ENCODE measurements at regions not wholly inside any gene's neighbourhood (a gene's known extent, or its start where the extent isn't known, plus 50 kb on each side); places are given as distances from the start of the nearest gene placed in this dataset.
"Not testable (repeated sequence)": the region's sequence is repeated elsewhere in the genome, so short reads cannot be mapped to it uniquely, and the experiment has no call there.

DNA sequence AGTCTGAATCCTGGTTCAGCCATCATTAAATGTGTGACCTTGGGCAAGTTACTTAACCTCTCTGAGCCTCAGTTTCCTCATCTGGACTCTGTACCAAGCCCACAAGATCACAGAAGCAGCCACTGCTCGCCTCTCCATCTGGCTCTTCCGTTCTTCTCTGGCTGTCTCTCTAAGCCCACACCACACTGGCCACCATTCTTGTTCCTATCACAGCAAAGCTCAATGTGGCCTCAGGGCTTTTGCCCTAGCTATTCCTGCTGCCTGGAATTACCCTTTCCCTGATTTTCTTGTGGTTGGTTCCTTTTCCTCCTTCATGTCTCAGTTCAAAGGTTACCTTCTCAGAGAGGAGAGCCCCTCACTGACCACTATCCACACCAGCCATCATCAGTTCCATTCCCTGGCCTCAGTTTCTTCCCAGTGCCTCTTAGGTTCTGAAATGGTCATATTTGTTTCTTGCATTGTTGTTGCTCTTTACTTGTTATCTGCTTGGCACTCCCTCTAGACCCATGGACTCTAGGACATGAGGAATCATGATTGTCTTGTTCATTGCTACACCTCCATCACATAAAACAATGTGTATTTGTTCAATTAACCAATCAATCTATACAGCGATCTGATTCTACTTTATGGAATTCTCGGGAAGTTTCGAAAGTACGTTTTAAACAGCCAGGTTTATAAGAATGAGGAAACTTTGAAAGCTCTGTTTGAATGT is 56.5 kb upstream of the PTPN1 start:
- no peaks in the 10 kb centered on the region for H3K36me3 ChIP-seq (ENCODE audit: insufficient read depth, low read length)
- no peak overlapping the region for H3K4me3 Mint-ChIP-seq
- no peaks in the 10 kb centered on the region for H3K4me1 ChIP-seq (ENCODE audit: insufficient read depth, low read length)
- no peaks in the 10 kb centered on the region for H3K9me3 Mint-ChIP-seq
- DNase-seq, result no peak
- H3K9me3 ChIP-seq (ENCODE audit: control insufficient read depth in 1 of 2, low read length in 2 of 2), result no peaks in the 10 kb centered on the region
- ChIA-PET CTCF (ENCODE audit: partially characterized antibody) (no interaction called here), POLR2A (ENCODE audit: partially characterized antibody) (interaction anchor here (2.0 kb wide), 1 partner anchor 262 kb away, joined by 6 read pairs; the partner anchor contains the start of gene CEBPB)
- no peak overlapping the region for H3K27ac ChIP-seq (ENCODE audit: low read depth, low read length)
- no peaks in the 10 kb centered on the region for H3K27me3 ChIP-seq (ENCODE audit: insufficient read depth, low read length)
- no peak overlapping the region for H3K27ac Mint-ChIP-seq
- peaks cover 12 to 14% of the 10 kb centered on the region in 2 donors for H3K27me3 Mint-ChIP-seq
- H3K4me1 Mint-ChIP-seq, result peaks cover 3 to 14% (median 7%) of the 10 kb centered on the region in 4 donors
- no peaks in the 10 kb centered on the region for H3K36me3 Mint-ChIP-seq
- H3K4me3 ChIP-seq (ENCODE audit: low read length in 2 of 2), result no peak overlapping the region
- intact Hi-C loops (cut with micrococcal nuclease), result no loop called here

DNA sequence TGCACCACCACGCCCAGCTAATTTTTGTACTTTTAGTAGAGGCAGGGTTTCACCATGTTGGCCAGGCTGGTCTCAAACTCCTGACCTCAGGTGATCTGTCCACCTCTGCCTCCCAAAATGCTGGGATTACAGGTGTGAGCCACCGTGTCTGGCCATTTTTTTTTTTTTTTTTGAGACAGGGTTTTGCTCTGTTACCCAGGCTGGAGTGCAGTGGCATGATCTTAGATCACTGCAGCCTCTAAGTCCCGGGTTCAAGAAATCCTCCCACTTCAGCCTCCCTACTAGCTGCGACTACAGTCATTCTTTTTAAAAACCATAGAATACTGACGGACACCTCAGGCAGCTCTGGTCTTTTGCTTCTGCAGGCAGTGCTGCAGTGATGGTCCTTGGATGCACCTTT is 54.9 kb upstream of the PTPN1 start:
- H3K27me3 ChIP-seq (ENCODE audit: insufficient read depth, low read length); H3K27ac ChIP-seq (ENCODE audit: low read depth, low read length); H3K36me3 ChIP-seq (ENCODE audit: insufficient read depth, low read length); H3K9me3 ChIP-seq (ENCODE audit: control insufficient read depth in 1 of 2, low read length in 2 of 2); POLR2A ChIA-PET (ENCODE audit: partially characterized antibody); H3K4me3 ChIP-seq (ENCODE audit: low read length in 2 of 2); H3K27ac Mint-ChIP-seq; intact Hi-C loops (cut with micrococcal nuclease); H3K4me3 Mint-ChIP-seq; H3K9me3 Mint-ChIP-seq; DNase-seq; H3K4me1 ChIP-seq (ENCODE audit: insufficient read depth, low read length); H3K36me3 Mint-ChIP-seq: not testable (repeated sequence)
- Mint-ChIP-seq H3K4me1 (peaks cover 3 to 14% (median 7%) of the 10 kb centered on the region in 4 donors), H3K27me3 (peaks cover 8 to 11% of the 10 kb centered on the region in 2 donors)
- CTCF ChIA-PET (ENCODE audit: partially characterized antibody), result interaction anchor here (0.7 to 2.6 kb wide), 4 partner anchors 9 to 269 kb away, joined by 3 to 8 read pairs (median 4); no protein-coding TSS in a partner anchor

DNA sequence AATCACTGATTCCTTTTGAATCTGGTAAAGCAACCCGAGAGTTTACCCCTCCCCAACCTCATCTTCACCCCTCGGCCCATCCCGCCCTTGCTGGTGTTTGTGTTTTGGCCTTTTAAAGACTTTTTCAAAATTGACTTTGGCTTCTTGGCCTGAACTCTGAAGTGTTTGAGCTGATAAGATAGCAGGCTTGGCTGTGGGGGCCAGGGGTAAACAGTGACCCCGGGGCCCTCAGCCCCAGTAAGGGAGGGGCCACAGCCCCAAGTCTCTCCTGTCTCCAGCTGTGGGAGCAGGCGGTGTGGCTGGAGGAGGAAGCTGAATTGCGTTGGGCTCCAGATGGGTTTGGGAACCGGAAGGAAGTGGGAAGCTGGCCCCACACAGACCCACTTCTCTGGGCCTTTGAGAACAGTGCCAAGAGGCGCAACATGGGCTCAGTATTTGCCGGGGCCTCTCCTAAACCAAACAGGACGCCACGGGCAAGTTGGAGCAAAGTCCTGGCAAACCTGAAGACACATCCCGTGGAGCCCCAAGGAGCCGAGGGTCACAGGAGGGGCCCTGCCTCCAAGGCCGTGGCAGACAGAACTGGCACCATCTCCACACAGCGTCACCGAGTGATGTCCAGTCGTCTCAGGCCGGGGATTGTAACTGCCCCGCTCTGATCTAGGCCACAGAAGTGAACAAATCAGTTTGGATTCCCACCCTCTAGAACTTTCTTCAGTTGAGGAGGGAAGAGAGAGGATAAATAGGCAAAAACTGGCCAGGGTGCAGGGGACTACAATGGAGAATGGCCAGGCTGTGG is 54.3 kb upstream of the PTPN1 start:
- Mint-ChIP-seq H3K27me3 (peaks cover 8 to 12% of the 10 kb centered on the region in 2 donors), H3K4me1 (peaks cover 3 to 12% (median 6%) of the 10 kb centered on the region in 4 donors), H3K9me3 (no peaks in the 10 kb centered on the region), H3K36me3 (no peaks in the 10 kb centered on the region), H3K27ac (no peak overlapping the region), H3K4me3 (no peak overlapping the region)
- intact Hi-C loops (cut with micrococcal nuclease), result no loop called here
- POLR2A ChIA-PET (ENCODE audit: partially characterized antibody), result no interaction called here
- H3K9me3 ChIP-seq (ENCODE audit: control insufficient read depth in 1 of 2, low read length in 2 of 2), result no peaks in the 10 kb centered on the region
- H3K4me1 ChIP-seq (ENCODE audit: insufficient read depth, low read length), result no peaks in the 10 kb centered on the region
- no peaks in the 10 kb centered on the region for H3K27me3 ChIP-seq (ENCODE audit: insufficient read depth, low read length)
- H3K27ac ChIP-seq (ENCODE audit: low read depth, low read length), result no peak overlapping the region
- CTCF ChIA-PET (ENCODE audit: partially characterized antibody), result interaction anchor here (0.7 to 2.6 kb wide), 2 partner anchors 9 to 147 kb away, joined by 3 to 8 read pairs; no protein-coding TSS in a partner anchor
- DNase-seq, result no peak
- no peak overlapping the region for H3K4me3 ChIP-seq (ENCODE audit: low read length in 2 of 2)
- H3K36me3 ChIP-seq (ENCODE audit: insufficient read depth, low read length), result no peaks in the 10 kb centered on the region

DNA sequence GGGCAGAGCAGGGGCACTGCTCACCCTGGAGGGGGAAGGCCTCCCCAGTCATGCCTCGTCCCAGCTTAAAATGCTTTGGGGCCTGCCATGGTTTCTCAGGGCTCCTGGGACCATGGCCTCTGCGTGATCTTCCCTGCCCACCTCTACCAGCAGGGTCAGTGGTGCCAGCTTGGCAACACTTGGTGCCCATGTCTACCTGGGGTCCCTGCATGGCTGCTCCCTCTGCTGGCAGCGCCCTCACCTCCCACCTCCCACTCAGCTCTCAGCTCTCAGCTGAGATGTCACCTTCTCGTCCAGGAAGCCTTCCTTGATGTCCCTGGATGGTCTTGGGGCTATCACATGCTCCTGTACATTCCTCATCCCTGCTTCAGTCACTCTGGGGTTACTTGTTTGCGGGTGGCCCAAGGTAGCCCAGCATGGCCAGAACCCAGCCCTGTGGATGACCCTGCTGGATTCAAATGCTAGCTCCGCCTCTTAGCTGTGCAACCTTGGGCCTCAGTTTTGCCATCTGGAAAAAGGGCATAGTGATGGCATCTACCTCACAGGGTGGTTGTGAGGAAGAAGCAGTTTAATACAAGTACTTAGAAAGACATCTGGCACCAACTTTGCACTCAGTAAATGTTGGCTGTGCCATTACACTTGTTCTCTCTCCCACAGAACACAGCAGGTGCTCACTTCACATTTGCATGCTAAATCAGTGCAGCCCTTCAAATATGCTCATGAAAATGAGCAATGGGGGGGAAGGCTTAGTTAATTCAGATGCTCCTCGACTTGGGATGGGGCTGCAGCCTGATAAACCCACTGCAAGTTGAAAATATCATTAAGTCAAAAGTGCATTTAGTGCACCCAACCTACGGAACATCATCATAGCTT is 53.5 kb upstream of the PTPN1 start:
- intact Hi-C loops (cut with micrococcal nuclease), result no loop called here
- no peaks in the 10 kb centered on the region for H3K36me3 Mint-ChIP-seq
- Histone ChIP-seq H3K27me3 (ENCODE audit: insufficient read depth, low read length) (no peaks in the 10 kb centered on the region), H3K36me3 (ENCODE audit: insufficient read depth, low read length) (no peaks in the 10 kb centered on the region), H3K27ac (ENCODE audit: low read depth, low read length) (no peak overlapping the region), H3K9me3 (ENCODE audit: control insufficient read depth in 1 of 2, low read length in 2 of 2) (no peaks in the 10 kb centered on the region), H3K4me3 (ENCODE audit: low read length in 2 of 2) (no peak overlapping the region), H3K4me1 (ENCODE audit: insufficient read depth, low read length) (no peaks in the 10 kb centered on the region)
- ChIA-PET POLR2A (ENCODE audit: partially characterized antibody) (no interaction called here), CTCF (ENCODE audit: partially characterized antibody) (interaction anchor here (2.6 kb wide), 1 partner anchor 8 kb away, joined by 8 read pairs; no protein-coding TSS in a partner anchor)
- H3K4me3 Mint-ChIP-seq, result no peak overlapping the region
- H3K27me3 Mint-ChIP-seq, result peaks cover 4 to 12% of the 10 kb centered on the region in 2 donors
- H3K9me3 Mint-ChIP-seq, result no peaks in the 10 kb centered on the region
- H3K27ac Mint-ChIP-seq, result no peak overlapping the region
- DNase-seq, result no peak
- H3K4me1 Mint-ChIP-seq, result peaks cover 0 to 4% (median 2%) of the 10 kb centered on the region in 4 donors

DNA sequence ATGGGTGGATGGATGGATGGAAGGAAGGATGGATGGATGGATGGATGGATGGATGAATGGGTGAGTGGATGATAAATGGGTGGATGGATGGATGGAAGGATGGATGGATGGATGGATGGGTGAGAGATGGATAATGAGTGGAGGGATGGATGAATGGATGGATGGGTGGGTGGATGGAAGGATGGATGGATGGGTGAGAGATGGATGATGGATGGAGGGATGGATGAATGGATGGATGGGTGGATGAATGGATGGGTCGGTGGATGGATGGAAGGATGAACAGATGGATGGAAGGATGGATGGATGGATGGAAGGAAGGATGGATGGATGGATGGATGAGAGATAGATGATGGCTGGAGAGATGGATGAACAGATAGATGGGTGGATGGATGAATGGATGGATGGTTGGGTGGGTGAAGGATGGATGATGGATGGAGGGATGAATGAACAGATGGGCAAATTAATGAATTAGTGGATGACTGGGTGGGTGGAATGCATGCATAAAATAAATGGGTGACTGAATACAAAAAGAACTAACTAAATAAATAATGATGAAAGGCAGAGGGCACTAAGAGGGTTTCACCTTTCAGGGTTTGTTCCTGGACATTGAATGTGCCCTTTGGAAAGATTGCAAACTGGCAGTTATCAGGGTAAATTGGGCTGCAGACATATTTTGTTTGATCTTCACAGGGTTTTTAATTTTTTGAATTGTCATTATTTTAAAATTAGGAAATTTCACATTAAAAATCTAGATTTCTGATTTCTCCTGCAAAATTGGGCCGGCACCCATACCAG is 50.9 kb upstream of the PTPN1 start:
- ChIA-PET CTCF (ENCODE audit: partially characterized antibody) (interaction anchor here (1.0 to 13.2 kb wide), 2 partner anchors 274 to 376 kb away, joined by 3 to 330 read pairs; partner anchors contain the start of gene CEBPB), POLR2A (ENCODE audit: partially characterized antibody) (no interaction called here)

DNA sequence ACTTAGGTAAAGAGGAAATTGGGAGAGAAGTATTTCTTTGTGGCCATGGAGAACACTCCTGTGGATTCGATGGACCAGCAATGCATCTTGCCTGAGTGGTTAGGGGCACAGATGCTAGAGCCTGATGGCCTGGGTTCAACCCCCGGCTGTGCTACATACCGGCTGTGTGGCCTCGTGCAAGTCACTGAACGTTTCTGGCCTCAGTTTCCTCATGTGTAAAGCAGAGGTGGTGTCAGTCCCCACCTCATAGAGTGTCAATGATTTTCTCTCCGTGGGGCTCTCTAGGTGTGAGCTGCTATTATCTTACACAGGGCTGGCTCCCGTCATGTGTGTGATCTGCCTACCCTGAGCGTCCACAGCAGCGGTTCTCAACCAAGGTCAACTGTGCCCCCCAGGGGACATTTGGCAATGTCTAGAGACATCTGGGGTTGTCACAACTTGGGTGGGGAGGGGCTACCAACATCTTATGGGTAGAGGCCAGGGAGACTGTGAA is 50.0 kb upstream of the PTPN1 start:
- DNase-seq, result no peak
- Mint-ChIP-seq H3K36me3 (no peaks in the 10 kb centered on the region), H3K4me3 (no peak overlapping the region), H3K27ac (no peak overlapping the region), H3K9me3 (no peaks in the 10 kb centered on the region), H3K4me1 (peaks cover 0 to 5% (median 4%) of the 10 kb centered on the region in 4 donors), H3K27me3 (peaks cover 4 to 10% of the 10 kb centered on the region in 2 donors)
- intact Hi-C loops (cut with micrococcal nuclease), result loop anchor here (1.0 to 10.0 kb wide), 4 partner anchors 270 to 485 kb away; partner anchors contain the start of genes CEBPB and UBE2V1
- ChIA-PET CTCF (ENCODE audit: partially characterized antibody) (interaction anchor here (13.2 kb wide), 1 partner anchor 275 kb away, joined by 330 read pairs; the partner anchor contains the start of gene CEBPB), POLR2A (ENCODE audit: partially characterized antibody) (no interaction called here)
- Histone ChIP-seq H3K27ac (ENCODE audit: low read depth, low read length) (no peak overlapping the region), H3K36me3 (ENCODE audit: insufficient read depth, low read length) (no peaks in the 10 kb centered on the region), H3K27me3 (ENCODE audit: insufficient read depth, low read length) (no peaks in the 10 kb centered on the region), H3K9me3 (ENCODE audit: control insufficient read depth in 1 of 2, low read length in 2 of 2) (no peaks in the 10 kb centered on the region), H3K4me1 (ENCODE audit: insufficient read depth, low read length) (peaks cover 8% of the 10 kb centered on the region), H3K4me3 (ENCODE audit: low read length in 2 of 2) (no peak overlapping the region)

More for the DNA sequence above, 50.9 kb upstream of the PTPN1 start:
- Histone ChIP-seq H3K27ac (ENCODE audit: low read depth, low read length) (no peak overlapping the region), H3K4me3 (ENCODE audit: low read length in 2 of 2) (no peak overlapping the region), H3K27me3 (ENCODE audit: insufficient read depth, low read length) (no peaks in the 10 kb centered on the region), H3K4me1 (ENCODE audit: insufficient read depth, low read length) (peaks cover 4% of the 10 kb centered on the region), H3K9me3 (ENCODE audit: control insufficient read depth in 1 of 2, low read length in 2 of 2) (no peaks in the 10 kb centered on the region), H3K36me3 (ENCODE audit: insufficient read depth, low read length) (no peaks in the 10 kb centered on the region)
- H3K9me3 Mint-ChIP-seq, result no peaks in the 10 kb centered on the region
- H3K36me3 Mint-ChIP-seq, result no peaks in the 10 kb centered on the region
- intact Hi-C loops (cut with micrococcal nuclease), result no loop called here
- peak overlapping the region in 2 of 7 donors; percentile 46 to 85 for H3K27ac Mint-ChIP-seq
- H3K4me1 Mint-ChIP-seq, result peaks cover 0 to 3% (median 2%) of the 10 kb centered on the region in 4 donors
- H3K4me3 Mint-ChIP-seq, result no peak overlapping the region
- peaks cover 4 to 10% of the 10 kb centered on the region in 2 donors for H3K27me3 Mint-ChIP-seq
- no peak for DNase-seq

Data from CD4-positive, alpha-beta memory T cell (primary cell).